Caco-2 (cell line): ENCODE measurements at regions not wholly inside any gene's neighbourhood (a gene's known extent, or its start where the extent isn't known, plus 50 kb on each side); places are given as distances from the start of the nearest gene placed in this dataset.
A peak's percentile ranks its signal among the peaks of the same experiment; 100 is the strongest.

Experiments used
- BruUV-seq: library from RNA; stranded (reverse); fragments of 400-500 nt; replicated peaks from 2 replicates; lab custom pipeline; 2021; lab: Mats Ljungman, UMichigan
- CTCF ChIA-PET: fragments of 300-600 bp; sonication (Branson Sonifier 250); formaldehyde crosslinking; loops from one replicate; lab custom pipeline; 2022; ENCODE audit warnings: antibody characterized with exemption; lab: Charles Lee
- POLR2A ChIA-PET: fragments of 300-600 bp; sonication (Branson Sonifier 250); formaldehyde crosslinking; loops from one replicate; lab custom pipeline; 2022; ENCODE audit warnings: antibody characterized with exemption; lab: Charles Lee
- DNase-seq, 2 experiments: peaks; one replicate each; pipeline versions ENCODE4 v3.0.0 to v3.0.0-alpha.2; 2020 to 2022
- H3K27me3 ChIP-seq: replicated peaks from 2 replicates; pipeline ENCODE4 v1.6.0; 2011; ENCODE audit warnings: low read length; ENCODE audit not compliant: control insufficient read depth, insufficient read depth
- H3K36me3 ChIP-seq: 2 replicates; pipeline ENCODE4 v1.5.1; 2011; ENCODE audit warnings: low read length; ENCODE audit not compliant: control insufficient read depth, insufficient read depth
- H3K4me1 ChIP-seq: fragments of 250-450 bp; sonication (Bioruptor Pico); 2 replicates; pipeline ENCODE4 v1.5.1; 2020; ENCODE audit warnings: mild to moderate bottlenecking
- H3K4me3 ChIP-seq: 2 replicates; pipeline ENCODE4 v1.5.1; 2011; ENCODE audit warnings: low read depth, mild to moderate bottlenecking, control low read depth, low read length
- H3K9me3 ChIP-seq: fragments of 250-450 bp; sonication (Bioruptor Pico); 2 replicates; pipeline ENCODE4 v1.5.1; 2020; ENCODE audit warnings: mild to moderate bottlenecking, moderate library complexity
- H3K27ac Mint-ChIP-seq: one replicate; pipeline ENCODE4 v1.8.0; 2022; ENCODE audit warnings: mixed read lengths; ENCODE audit not compliant: unreplicated experiment
- H3K27me3 Mint-ChIP-seq: one replicate; pipeline ENCODE4 v1.8.0; 2022; ENCODE audit warnings: mixed read lengths; ENCODE audit not compliant: insufficient read depth, unreplicated experiment
- H3K36me3 Mint-ChIP-seq: one replicate; pipeline ENCODE4 v1.8.0; 2022; ENCODE audit warnings: mild to moderate bottlenecking, mixed read lengths; ENCODE audit not compliant: insufficient read depth, unreplicated experiment
- H3K4me1 Mint-ChIP-seq: one replicate; pipeline ENCODE4 v1.8.0; 2022; ENCODE audit warnings: low read depth, mixed read lengths; ENCODE audit not compliant: unreplicated experiment
- H3K4me3 Mint-ChIP-seq: one replicate; pipeline ENCODE4 v1.8.0; 2022; ENCODE audit warnings: mild to moderate bottlenecking, moderate library complexity, mixed read lengths; ENCODE audit not compliant: unreplicated experiment
- H3K9me3 Mint-ChIP-seq: one replicate; pipeline ENCODE4 v1.8.0; 2022; ENCODE audit warnings: mixed read lengths; ENCODE audit not compliant: unreplicated experiment
- CTCF ChIP-seq, 2 experiments: fragments of 200-600 bp in 1 of 2; IDR thresholded peaks; 1 replicate in 1 of 2; 2 replicates in 1 of 2; pipeline versions ENCODE4 v1.5.1 to v1.8.0; 2011 to 2022; ENCODE audit warnings: antibody characterized with exemption in 1 of 2, control low read depth in 1 of 2, inconsistent platforms in 1 of 2, low read depth in 1 of 2, low read length in 1 of 2, mild to moderate bottlenecking in 1 of 2, moderate library complexity in 1 of 2; ENCODE audit not compliant: insufficient read depth in 1 of 2, severe bottlenecking in 1 of 2, unreplicated experiment in 1 of 2
- intact Hi-C: fragments of 100-400 bp; cut with micrococcal nuclease; formaldehyde crosslinking; loops from one replicate; pipeline ENCODE4 v1.10.0; 2022; ENCODE audit not compliant: unreplicated experiment

GRCh38 chr17:51537996-51538550, 277.7 kb downstream of the UTP18 start:
- H3K36me3 ChIP-seq, result no peaks in the 10 kb centered on the region

DNA sequence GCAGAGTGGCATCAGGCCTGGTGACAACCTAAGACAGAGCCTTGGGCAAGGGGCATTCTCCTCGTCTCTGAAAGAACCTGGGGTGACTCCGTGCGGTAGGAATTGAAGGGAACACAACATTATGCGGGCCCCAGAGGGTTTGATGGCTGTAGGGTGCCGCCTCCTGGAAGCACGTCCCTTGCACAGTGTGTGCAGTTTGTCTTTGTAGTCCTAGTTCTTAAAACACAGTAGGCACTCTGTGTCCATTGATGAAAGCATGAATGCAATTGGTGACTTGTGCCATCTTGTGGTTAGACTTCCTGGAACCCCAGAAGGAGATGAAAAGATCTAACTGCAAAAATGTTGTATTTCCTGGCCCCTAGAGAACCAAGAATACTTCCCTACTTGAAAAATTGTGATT, 279.8 kb downstream of the UTP18 start:
- Mint-ChIP-seq H3K9me3 (no peaks in the 10 kb centered on the region), H3K4me1 (no peaks in the 10 kb centered on the region), H3K27ac (no peak overlapping the region), H3K27me3 (peaks cover 6% of the 10 kb centered on the region), H3K4me3 (no peak overlapping the region), H3K36me3 (no peaks in the 10 kb centered on the region)
- Histone ChIP-seq H3K27me3 (no peaks in the 10 kb centered on the region), H3K4me1 (no peaks in the 10 kb centered on the region), H3K9me3 (no peaks in the 10 kb centered on the region), H3K36me3 (no peaks in the 10 kb centered on the region), H3K4me3 (no peak overlapping the region)
- ChIA-PET CTCF (no interaction called here), POLR2A (no interaction called here)
- intact Hi-C loops, result loop anchor here (1.0 kb wide), 1 partner anchor 169 kb away; no protein-coding TSS in a partner anchor
- peak in 1 of 2 experiments; percentile 16 for DNase-seq
- no TSS peak for BruUV-seq
- TF ChIP-seq CTCF (IDR thresholded peaks at IDR 0.05; ENCODE audit: insufficient read depth in 1 of 2, low read depth in 1 of 2, low read length in 1 of 2, severe bottlenecking in 1 of 2, unreplicated experiment in 1 of 2), result peak; percentile 16 to 28

More at GRCh38 chr17:51537996-51538550, 277.7 kb downstream of the UTP18 start:
- DNase-seq, result no peak
- Mint-ChIP-seq H3K27me3 (peaks cover 6% of the 10 kb centered on the region), H3K9me3 (no peaks in the 10 kb centered on the region), H3K4me3 (no peak overlapping the region), H3K4me1 (no peaks in the 10 kb centered on the region), H3K36me3 (no peaks in the 10 kb centered on the region), H3K27ac (no peak overlapping the region)
- no TSS peak for BruUV-seq
- intact Hi-C loops, result loop anchor here (5.0 kb wide), 1 partner anchor 216 kb away; no protein-coding TSS in a partner anchor
- Histone ChIP-seq H3K27me3 (no peaks in the 10 kb centered on the region), H3K9me3 (no peaks in the 10 kb centered on the region), H3K4me1 (no peaks in the 10 kb centered on the region), H3K4me3 (no peak overlapping the region)
- ChIA-PET POLR2A (no interaction called here), CTCF (no interaction called here)
- no peak for TF ChIP-seq CTCF (IDR thresholded peaks at IDR 0.05; ENCODE audit: insufficient read depth in 1 of 2, low read depth in 1 of 2, low read length in 1 of 2, severe bottlenecking in 1 of 2, unreplicated experiment in 1 of 2)

GRCh38 chr17:51541215-51541614, 280.9 kb downstream of the UTP18 start:
- intact Hi-C loops, result no loop called here
- TF ChIP-seq CTCF (IDR thresholded peaks at IDR 0.05; ENCODE audit: insufficient read depth in 1 of 2, low read depth in 1 of 2, low read length in 1 of 2, severe bottlenecking in 1 of 2, unreplicated experiment in 1 of 2), result no peak
- H3K9me3 ChIP-seq, result no peaks in the 10 kb centered on the region
- Mint-ChIP-seq H3K27me3 (peaks cover 6% of the 10 kb centered on the region), H3K9me3 (no peaks in the 10 kb centered on the region), H3K4me3 (no peak overlapping the region), H3K27ac (no peak overlapping the region), H3K4me1 (no peaks in the 10 kb centered on the region), H3K36me3 (no peaks in the 10 kb centered on the region)
- no peaks in the 10 kb centered on the region for H3K36me3 ChIP-seq
- H3K4me1 ChIP-seq, result no peaks in the 10 kb centered on the region
- BruUV-seq, result no TSS peak
- no peak overlapping the region for H3K4me3 ChIP-seq
- CTCF ChIA-PET, result interaction anchor here (0.9 kb wide), 1 partner anchor 169 kb away, joined by 3 read pairs; no protein-coding TSS in a partner anchor
- no peak for DNase-seq
- POLR2A ChIA-PET, result no interaction called here
- no peaks in the 10 kb centered on the region for H3K27me3 ChIP-seq
